ENCODE measurements at regions not wholly inside any gene's neighbourhood (a gene's known extent, or its start where the extent isn't known, plus 50 kb on each side); places are given as distances from the start of the nearest gene placed in this dataset.

- no CpG with 5 or more reads among the region's 4 CpGs for WGBS (ENCODE audit: extremely low coverage, insufficient read length, low lambda C conversion rate)
Measured at GRCh38 chr16:79816081-79816497, 215.6 kb upstream of the MAF start.

More at GRCh38 chr16:79816081-79816497, 215.6 kb upstream of the MAF start:
- Histone ChIP-seq H2AK5ac (ENCODE audit: insufficient read length, low read length) (no peak overlapping the region), H3K4ac (ENCODE audit: low read depth, low read length) (no peak overlapping the region), H2BK12ac (ENCODE audit: insufficient read length, low read depth, low read length) (no peak overlapping the region), H3K9ac (ENCODE audit: extremely low read depth, insufficient read length, low read length) (no peak overlapping the region), H4K5ac (ENCODE audit: insufficient read length, low read depth, low read length) (no peak overlapping the region), H3K4me2 (ENCODE audit: insufficient read depth, insufficient read length, low read length) (no peak overlapping the region), H3T11ph (ENCODE audit: low read length) (no peak overlapping the region), H3K79me2 (ENCODE audit: insufficient read depth, low read length) (no peaks in the 10 kb centered on the region), H3K79me1 (ENCODE audit: insufficient read depth, low read depth, low read length, poor library complexity, severe bottlenecking) (no peaks in the 10 kb centered on the region), H2BK15ac (ENCODE audit: low read depth, low read length) (no peak overlapping the region), H2AFZ (ENCODE audit: low read length) (no peak overlapping the region), H3K23ac (ENCODE audit: insufficient read length, low read depth, low read length) (no peak overlapping the region), H3K9me3 (ENCODE audit: control insufficient read depth, low read depth, low read length) (no peaks in the 10 kb centered on the region), H4K20me1 (ENCODE audit: control insufficient read depth, insufficient read depth, insufficient read length) (no peaks in the 10 kb centered on the region), H2BK5ac (ENCODE audit: insufficient read length, low read length) (no peak overlapping the region), H3K23me2 (ENCODE audit: insufficient read length, low read depth, low read length, poor library complexity, severe bottlenecking) (no peaks in the 10 kb centered on the region), H2BK120ac (ENCODE audit: low read depth, low read length, poor library complexity, severe bottlenecking) (no peak overlapping the region), H3K18ac (ENCODE audit: insufficient read length, low read depth, low read length) (no peak overlapping the region), H4K91ac (ENCODE audit: insufficient read length, low read depth, low read length) (no peak overlapping the region), H3K27ac (ENCODE audit: insufficient read length, low read depth, low read length) (no peak overlapping the region), H3K14ac (ENCODE audit: insufficient read depth, low read length) (no peak overlapping the region), H3K4me1 (ENCODE audit: insufficient read depth, low read length) (no peaks in the 10 kb centered on the region), H3K56ac (ENCODE audit: insufficient read length, low read depth, low read length) (no peak overlapping the region), H4K8ac (replicated peaks; ENCODE audit: insufficient read length, low read depth, low read length) (no peak overlapping the region), H2BK20ac (ENCODE audit: low read depth, low read length, poor library complexity, severe bottlenecking) (no peak overlapping the region), H3K27me3 (ENCODE audit: insufficient read depth, low read length) (no peaks in the 10 kb centered on the region)
- Mint-ChIP-seq H3K27ac (no peak overlapping the region; a peak in 1 of 7 replicates), H3K4me1 (no peaks in the 10 kb centered on the region), H3K9me3 (no peaks in the 10 kb centered on the region), H3K27me3 (ENCODE audit: low read depth) (no peaks in the 10 kb centered on the region), H3K36me3 (ENCODE audit: insufficient read depth in 1 of 3, low read depth in 3 of 3) (no peaks in the 10 kb centered on the region), H3K4me3 (no peak overlapping the region)
- TF ChIP-seq, protein P1, sequence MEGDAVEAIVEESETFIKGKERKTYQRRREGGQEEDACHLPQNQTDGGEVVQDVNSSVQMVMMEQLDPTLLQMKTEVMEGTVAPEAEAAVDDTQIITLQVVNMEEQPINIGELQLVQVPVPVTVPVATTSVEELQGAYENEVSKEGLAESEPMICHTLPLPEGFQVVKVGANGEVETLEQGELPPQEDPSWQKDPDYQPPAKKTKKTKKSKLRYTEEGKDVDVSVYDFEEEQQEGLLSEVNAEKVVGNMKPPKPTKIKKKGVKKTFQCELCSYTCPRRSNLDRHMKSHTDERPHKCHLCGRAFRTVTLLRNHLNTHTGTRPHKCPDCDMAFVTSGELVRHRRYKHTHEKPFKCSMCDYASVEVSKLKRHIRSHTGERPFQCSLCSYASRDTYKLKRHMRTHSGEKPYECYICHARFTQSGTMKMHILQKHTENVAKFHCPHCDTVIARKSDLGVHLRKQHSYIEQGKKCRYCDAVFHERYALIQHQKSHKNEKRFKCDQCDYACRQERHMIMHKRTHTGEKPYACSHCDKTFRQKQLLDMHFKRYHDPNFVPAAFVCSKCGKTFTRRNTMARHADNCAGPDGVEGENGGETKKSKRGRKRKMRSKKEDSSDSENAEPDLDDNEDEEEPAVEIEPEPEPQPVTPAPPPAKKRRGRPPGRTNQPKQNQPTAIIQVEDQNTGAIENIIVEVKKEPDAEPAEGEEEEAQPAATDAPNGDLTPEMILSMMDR (conservative IDR thresholded peaks at IDR 0.05), result no peak
- no peak for DNase-seq

Measured in H9 (cell line).